GM19452 (cell line): ENCODE measurements at regions not wholly inside any gene's neighbourhood (a gene's known extent, or its start where the extent isn't known, plus 50 kb on each side); places are given as distances from the start of the nearest gene placed in this dataset.
"Not testable (repeated sequence)": the region's sequence is repeated elsewhere in the genome, so short reads cannot be mapped to it uniquely, and the experiment has no call there.

Experiments used
- ATAC-seq: cut with Tn5 transposase; IDR thresholded peaks from one replicate; pipeline ENCODE4 v1.9.1; 2021; ENCODE audit not compliant: unreplicated experiment

DNA sequence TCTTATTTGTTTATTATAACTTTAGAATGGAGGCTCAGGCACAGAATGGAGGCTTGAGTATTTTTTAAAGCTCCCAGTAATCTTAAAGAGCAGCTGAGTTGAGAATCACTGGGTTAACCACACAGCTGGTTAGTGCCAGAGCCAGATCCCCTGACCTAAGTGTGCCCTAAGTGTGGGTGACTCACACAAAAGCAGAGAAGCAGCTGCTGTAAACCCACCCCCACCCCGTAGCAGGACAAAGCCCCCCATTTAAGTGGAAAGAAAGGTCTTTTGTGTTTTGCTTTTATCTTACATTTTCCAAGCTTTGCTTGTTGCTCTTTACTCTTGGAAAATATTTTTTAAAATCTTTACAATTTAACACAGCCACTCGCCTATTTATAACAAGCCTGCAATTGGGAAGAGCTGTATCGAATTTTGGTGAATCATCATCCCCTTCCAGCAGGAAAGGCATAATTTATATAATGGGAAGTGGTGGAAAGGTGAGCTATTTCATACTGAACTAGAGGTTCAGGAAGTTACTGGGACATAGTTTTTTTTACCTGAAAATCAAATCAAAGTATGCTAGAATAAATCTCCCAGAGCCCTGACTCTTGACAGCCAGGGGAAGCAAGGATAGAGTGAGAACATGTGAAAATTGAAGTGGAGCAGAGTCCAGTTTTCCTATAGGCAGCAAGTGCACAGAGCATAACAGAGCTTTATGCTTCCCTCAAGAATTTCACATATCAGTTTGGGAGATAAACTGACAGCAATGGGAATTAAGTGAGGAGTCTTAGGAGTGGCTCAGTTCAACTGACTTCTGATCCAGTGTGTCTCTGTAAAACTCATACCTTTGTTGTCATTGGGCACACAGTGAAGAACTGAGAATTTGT is 405.7 kb downstream of the AASDHPPT start:
- no peak for ATAC-seq

DNA sequence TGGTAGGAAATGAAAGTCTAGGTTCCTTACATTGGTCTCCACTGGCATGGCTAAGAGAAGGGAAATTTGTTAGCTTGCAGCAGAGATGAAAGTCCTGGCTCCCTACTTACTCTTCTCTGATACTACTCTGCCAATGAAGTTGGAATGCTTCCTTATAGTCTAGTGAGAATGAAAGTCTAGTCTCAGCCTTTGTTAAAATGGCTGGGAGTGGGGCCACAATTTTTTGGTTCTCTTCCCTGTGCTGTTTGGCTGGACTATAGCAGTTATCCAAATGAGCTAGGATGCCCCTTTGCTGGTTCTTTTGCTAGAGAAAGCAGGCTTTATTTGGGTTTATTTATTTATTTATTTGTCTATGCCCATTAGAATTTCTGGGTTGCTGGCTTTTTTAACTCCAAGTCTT is 414.3 kb downstream of the AASDHPPT start:
- ATAC-seq = no peak

DNA sequence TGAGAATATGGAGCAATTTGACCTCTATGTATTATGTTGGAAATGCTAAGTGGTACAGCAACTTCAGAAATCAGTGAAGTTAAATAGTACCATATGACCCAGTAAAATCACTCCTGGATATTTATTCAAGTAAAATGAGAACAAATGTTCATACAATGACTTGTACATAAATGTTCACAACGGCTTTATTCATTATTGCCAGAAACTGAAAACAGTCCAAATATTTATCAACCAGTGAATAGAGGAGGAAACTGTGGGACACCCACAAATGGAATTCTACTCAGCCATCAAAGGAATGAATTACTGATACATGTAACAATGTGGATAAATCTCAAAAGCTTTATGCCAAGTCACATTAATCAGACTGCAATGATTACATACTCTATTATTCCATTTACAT is 416.3 kb downstream of the AASDHPPT start:
- no peak for ATAC-seq

DNA sequence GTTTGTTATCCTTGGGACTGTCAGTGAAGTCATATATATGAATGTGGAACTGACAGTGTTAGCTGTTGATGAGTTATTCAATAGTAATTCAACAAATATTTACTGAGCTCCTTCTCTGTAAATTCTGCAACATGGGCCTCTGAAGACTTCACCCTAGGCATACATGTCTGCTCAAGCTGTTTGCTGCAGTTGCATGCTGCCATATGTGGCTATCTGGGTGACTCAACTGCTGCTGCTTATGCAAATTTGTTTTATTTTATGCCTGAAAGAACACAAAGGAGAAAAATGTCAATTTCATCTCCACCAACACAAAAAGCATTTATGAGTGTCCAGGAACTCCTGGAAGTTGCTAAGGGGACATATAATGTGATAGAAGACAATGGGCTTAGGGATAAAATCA is 417.6 kb downstream of the AASDHPPT start:
- ATAC-seq = no peak

DNA sequence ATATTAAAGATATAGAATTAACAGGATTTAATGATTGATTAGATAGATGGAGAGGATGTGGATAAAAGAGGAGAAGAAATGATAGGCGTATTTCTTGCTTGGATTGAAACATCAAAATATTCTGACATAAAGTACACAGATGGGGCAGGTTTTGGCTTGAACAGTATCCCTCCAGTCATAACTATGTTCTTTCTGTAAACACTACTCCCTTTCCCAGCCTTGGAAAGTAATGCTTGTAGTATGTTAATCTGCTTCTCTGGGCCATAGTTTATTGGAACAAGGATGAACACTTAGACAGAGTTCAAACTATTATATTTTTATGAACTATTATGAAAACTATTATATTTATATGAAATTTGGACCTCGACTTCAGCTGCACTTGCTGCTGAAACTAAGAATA is 419.2 kb downstream of the AASDHPPT start:
- ATAC-seq = no peak

DNA sequence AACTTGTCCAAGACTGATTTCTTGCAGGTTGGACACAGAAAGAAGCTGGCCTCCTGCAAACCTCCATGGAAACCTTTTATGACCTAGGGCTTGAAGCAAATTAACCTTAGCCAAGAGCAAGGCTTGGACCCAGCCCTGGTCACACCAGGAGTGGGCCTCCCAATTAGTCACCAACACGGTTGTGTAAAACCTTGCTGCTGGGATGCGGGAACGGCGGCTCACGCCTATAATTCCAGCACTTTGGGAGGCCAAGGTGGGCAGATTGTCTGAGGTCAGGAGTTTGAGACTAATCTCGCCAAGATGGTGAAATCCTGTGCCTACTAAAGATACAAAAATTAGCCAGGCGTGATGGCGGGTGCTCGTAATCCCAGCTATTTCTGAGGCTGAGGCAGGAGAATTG is 419.9 kb downstream of the AASDHPPT start:
- no peak for ATAC-seq

DNA sequence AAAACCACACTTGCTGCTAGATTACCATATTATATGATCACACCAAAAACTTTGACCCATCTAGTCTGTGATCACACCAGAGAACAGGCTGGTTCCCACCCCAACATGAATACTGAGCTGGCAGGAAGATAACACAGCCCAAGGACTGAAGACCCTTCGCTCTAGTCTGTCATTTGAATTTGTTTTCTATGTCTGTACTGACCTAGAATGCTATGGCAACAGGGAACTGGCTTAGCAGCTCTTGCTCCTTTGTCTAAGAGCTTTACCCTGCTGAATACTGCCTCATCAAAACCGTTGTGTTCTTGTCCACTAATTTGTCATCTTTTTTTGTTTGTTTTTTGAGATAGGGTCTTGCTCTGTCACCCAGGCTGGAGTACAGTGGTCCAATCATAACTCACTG is 420.4 kb downstream of the AASDHPPT start:
- ATAC-seq = no peak

DNA sequence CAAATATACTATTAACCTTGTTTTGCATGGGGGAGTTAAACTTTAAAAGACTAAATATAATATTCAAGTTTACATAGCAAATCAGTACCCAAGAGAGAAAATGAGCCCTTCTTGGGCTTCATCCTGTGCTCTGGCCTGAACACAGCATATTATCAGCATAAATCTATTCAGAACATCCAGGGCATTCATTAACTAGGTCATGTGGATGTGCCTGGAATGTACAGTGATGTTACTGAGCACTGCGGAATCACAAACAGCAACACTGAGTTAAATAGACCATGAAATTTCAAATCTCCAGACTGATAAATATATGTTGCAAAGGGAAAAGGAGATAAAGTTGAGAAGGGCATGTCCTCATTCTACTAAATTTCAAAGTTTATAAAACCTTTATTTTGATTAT is 426.4 kb downstream of the AASDHPPT start:
- ATAC-seq = no peak

DNA sequence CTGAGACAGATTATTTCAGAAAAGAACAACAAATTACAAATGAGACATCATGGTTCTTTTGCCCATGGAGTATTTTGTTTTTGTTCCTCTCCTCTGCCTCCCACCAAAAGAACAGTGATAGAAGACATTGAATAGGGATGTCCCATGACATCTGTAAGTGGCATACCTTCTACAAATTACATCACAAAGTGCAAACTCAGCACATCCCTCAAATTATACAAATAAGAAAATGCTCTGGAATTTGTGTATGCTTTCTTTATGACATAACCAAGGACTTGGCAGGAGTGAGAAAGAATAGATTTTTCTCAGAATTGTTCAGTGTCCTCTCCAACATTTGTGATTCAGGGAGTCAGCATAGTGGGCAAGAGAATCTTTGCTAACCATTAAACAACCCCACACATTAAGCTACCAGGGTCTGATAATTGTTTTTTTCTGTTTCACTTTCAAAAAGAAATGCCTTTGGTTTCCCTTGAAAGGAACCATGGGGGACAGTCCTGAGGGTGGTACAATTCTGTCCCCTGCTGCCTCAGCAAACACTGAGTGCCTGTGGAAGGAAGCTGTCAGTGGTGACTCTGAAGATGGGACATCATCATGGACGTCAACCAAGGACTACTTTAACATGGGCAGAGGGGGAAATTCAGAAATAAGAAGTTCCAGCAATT is 430.3 kb downstream of the AASDHPPT start:
- no peak for ATAC-seq

DNA sequence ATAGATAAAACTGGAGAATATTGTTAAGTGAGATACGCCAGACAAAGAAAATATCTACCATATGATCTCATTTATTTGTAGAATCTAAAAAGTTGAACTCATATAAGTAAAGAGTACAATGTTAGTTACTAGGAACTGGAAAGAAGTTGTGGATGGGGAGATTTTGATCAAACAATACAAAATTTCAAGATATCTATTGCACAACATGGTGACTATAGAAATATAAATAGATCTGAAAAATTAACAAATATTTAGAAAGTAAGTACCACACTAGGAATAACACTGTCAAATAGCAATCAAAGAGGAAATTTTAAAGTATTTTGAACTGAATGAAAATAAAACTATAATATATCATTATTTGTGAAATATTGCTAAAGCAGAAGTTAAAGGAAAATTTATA is 437.2 kb downstream of the AASDHPPT start:
- ATAC-seq = no peak

DNA sequence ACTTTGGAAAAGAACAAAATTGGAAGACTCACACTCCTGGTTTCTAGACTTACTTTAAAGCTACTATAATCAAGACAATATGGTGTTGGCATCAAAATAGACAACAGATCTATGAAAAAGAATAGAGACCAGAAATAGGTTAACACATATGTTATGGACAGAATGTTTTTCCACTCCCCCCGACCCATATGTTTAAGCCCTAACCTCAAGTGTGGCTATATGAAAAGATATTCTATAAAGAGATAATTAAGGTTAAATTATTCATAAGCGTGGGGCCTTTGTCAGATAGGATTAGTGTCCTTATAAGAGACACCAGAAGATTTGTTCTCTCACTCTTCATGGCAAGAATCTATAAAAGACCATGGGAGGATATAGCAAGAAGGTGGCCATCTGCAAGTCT is 440.0 kb downstream of the AASDHPPT start:
- ATAC-seq = no peak

DNA sequence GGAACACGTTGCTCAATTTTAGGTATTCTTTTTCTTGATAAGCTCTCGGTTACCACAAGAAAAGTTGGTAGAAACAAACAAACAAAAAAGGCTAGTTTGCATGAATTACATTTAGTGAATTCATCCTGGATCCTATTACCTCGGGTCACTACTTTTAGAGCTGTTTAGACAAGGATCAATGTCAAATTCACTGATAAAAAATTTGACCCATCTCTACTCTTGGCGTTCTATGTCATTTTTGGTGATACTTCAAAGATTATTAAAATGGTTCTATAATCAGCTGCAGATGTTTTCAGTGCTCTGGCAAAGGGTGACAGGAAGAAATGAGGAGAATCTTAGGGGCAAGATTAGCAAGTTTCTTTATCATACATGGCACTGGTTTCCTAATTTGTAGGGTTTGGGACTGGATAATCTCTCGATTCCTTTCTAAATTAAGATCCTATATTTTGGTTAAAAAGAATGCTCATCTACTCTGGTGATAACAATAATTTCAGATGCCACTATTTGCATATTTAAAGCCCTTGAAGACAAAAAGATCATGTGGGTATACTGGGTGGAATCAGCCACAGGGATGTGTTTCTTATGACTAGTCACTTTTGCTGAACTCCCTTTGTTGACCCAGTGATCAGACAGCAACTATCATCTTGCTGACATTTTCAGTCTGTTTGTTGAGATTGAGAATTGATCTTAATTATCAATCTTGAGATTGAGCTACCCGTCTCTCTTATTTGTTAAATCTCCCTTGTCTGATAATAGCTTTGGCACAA is 442.9 kb downstream of the AASDHPPT start:
- no peak for ATAC-seq

DNA sequence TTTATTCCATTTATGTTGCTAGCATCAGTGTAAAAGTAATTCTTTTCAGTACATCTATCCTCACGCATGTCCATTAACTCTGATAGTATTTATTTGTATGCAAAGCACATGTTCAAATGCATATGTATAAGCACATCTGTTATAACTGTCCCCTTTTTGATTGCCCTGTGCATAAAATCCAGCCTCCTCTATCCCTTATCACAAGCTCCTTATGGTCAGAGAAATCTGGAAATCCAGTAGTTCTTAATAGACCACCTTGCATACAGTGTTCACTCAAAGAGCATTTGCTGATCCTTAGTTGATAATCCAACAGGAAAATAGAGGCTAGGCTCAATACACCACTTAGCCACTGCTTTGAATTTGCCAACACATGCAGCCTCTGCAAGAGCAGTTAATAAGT is 443.5 kb downstream of the AASDHPPT start:
- no peak for ATAC-seq

DNA sequence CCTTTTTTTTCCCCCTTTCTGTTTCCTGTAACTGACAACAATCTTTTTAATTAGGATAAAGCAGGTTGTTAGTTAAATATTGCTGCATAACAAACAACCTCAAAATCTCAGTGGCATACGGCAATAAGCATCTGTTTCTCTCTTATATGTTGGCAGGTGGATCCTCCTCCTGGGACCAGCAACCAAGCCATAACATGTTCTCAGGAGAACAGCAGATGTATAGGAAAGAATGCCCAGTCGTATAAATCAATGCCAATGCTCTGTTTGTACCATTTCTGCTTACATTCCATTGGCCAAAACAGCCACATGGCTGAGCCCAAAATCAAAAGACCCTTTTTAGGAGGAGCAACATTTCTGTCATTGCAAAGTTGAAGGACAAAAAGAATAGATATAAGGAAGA is 445.7 kb downstream of the AASDHPPT start:
- ATAC-seq = no peak

DNA sequence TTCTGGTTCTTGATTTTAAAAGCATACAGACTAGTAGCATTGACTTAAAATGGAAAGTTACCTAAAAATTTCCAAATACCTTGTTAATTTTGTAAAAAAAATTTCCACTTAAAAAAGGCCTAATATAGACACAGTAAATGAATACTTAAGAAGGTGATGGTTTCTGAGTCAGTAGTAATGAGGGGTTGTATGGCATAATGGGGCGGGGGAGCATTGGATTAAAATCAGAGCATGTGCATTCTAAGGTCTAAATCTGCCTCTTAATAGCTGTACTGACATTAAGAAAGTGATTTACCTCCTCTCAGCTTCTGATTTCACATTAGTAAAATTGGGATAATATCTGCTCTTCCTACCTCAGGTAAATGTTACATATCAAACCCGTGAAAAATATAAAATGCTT is 446.5 kb downstream of the AASDHPPT start:
- no peak for ATAC-seq

DNA sequence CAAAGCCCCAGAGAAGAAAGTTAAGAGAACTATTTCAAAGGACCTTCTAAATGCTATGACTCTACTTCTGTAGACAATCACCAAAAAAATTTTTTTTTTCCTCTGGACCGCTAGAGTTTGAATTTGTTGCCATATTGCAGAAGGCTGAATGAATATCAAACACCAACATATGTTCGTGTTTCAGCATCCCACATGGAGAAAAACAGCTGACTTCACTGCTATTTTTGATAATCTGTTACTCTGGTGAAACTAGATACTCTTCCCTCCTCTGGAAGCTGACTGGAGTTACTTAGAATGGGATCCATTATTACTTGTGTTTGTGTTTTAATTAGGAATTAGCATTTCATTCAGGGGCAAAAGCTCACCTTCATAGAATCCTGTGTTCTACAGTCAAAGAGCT is 447.0 kb downstream of the AASDHPPT start:
- ATAC-seq = no peak

DNA sequence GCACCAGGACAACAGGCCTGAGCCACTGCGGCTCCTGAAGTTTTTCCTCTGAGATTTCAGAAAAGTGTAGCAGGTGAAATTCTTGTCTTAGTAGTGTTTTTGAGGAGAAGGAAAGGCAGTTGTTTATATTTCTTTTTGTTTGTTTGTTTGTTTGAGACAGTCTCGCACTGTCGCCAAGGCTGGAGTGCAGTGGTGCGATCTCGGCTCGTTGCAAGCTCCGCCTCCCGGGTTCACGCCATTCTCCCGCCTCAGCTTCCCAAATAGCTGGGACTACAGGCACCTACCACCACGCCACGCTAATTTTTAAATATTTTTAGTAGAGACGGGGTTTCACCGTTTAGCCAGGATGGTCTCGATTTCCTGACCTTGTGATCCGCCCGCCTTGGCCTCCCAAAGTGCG is 454.2 kb downstream of the AASDHPPT start:
- ATAC-seq = not testable (repeated sequence)

DNA sequence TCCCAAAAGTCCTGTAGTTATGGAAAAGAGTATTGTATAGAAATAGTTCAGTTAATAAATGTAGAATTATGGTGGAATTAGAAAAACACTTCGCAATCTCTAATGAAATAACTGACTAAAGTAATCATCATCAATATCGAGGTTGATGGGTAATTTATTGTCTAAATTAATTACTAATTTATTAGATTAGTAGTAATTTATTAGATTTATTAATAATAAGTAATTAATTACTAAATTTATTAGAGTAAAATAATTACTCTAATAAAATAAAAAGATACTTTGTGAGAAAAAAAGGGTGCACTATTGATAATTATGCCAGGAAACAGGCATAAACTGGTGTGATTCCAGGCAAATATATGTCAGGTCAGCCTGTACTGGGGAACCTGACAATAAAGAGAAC is 455.6 kb downstream of the AASDHPPT start:
- no peak for ATAC-seq

DNA sequence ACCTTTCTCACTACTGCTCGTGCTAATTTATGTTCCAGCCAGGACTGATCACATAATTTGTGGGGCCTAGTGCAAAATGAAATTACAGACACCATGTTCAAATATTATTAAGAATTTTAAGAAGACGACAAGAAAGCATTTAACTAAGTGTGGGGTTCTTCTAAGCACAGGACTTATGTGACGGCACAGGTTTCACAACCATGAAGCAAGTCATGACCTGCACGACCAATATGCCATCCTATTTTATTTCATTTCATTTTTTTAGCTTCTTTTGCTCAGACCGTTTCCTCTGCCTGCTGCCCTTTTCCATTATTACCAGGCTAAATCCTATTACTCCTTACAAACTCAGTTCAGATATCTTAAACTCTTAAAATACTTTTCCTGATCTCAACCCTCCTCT is 462.5 kb downstream of the AASDHPPT start:
- ATAC-seq = no peak

DNA sequence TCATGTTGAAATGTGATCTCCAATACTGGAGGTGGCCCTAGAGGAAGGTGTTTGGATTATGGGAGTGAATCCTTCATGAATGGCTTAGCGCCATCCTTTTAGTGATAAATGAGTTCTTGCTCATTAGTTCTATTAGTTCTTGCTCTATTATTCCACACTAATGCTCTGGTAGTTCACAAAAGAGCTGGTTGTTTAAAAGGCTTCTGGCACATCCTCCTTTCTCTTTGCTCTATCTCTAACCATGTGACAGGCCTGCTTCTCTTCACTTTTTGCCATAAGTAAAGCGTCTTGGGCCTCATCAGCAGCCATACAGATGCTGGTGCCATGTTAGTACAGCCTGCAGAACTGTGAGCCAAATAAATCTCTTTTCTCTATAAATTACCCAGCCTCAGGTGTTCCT is 469.9 kb downstream of the GUCY1A2 start:
- ATAC-seq = no peak

DNA sequence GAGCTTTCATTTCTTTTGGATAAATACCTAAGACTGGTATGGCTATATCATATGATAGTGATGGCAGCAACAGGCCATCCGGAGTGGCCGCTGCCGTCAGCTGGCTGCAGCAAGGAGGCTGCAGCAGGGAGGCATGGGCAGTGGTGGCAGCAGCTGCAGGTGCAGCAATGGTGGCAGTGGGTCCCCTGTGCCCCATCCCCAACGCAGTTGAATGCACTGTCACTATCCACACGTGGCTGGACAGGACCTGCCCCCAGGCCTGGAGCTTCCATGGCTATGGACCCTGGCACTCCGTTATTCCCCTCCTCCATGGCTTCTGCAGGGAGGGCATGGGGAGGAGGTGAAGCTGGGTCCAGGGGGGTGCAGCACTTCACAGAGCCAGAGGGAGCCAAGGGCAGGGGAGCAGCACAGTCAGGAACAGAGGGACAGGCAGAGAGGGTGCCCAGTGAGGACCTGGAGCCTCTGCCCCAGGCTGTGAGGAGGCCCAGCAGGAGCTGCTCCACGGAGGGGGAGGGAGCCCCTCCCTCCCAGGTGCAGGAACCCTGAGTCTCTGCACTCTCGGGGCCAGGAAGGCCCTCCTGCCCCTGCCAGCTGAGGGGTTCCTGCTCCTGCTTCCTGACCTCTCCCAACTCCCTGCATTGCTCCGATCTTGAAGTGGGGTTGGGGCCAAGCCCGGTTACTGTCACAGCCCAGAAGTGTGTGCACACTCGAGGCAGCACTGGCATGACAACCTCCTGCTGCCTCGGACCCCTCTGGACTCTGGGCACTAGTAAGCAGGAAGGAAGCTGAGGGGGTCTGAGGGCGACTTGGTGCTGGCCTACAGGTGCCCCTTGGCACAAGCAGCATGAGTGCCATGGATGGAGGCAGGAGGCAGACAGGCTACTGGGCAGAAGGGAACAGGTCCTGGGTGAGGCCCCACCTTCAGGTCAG is 466.3 kb downstream of the GUCY1A2 start:
- no peak for ATAC-seq
